A673 (cell line): ENCODE measurements at regions not wholly inside any gene's neighbourhood (a gene's known extent, or its start where the extent isn't known, plus 50 kb on each side); places are given as distances from the start of the nearest gene placed in this dataset.

Source experiments
- BruUV-seq: library from RNA; stranded (reverse); fragments of 400-500 nt; replicated peaks from 2 replicates; lab custom pipeline; 2021; lab: Mats Ljungman, UMichigan
- CTCF ChIA-PET: fragments of 300-600 bp; sonication (Branson Sonifier 250); formaldehyde crosslinking; loops from one replicate; lab custom pipeline; 2022; ENCODE audit warnings: antibody characterized with exemption; lab: Charles Lee
- POLR2A ChIA-PET: fragments of 300-600 bp; sonication (Branson Sonifier 250); formaldehyde crosslinking; loops from one replicate; lab custom pipeline; 2022; ENCODE audit warnings: antibody characterized with exemption; ENCODE audit not compliant: low non-redundant PET; lab: Charles Lee
- DNase-seq: peaks from one replicate; pipeline ENCODE4 v3.0.0-alpha.2; 2015; ENCODE audit warnings: low spot score
- H3K27ac ChIP-seq: fragments of 200-600 bp; sonication (generic); 2 replicates; pipeline ENCODE4 v1.5.1; 2016; ENCODE audit warnings: mixed run types, low read depth, mild to moderate bottlenecking, mixed read lengths, antibody characterized with exemption, low read length; ENCODE audit not compliant: poor library complexity, severe bottlenecking
- H3K27me3 ChIP-seq: fragments of 200-600 bp; sonication (generic); replicated peaks from 2 replicates; pipeline ENCODE4 v1.6.1; 2017; ENCODE audit warnings: mixed run types, low read depth, mild to moderate bottlenecking, mixed read lengths, antibody characterized with exemption, low read length; ENCODE audit not compliant: insufficient read depth, poor library complexity
- H3K36me3 ChIP-seq: fragments of 200-600 bp; sonication (generic); 2 replicates; pipeline ENCODE4 v1.6.1; 2016; ENCODE audit warnings: mixed run types, mild to moderate bottlenecking, mixed read lengths, antibody characterized with exemption, low read length; ENCODE audit not compliant: insufficient read depth, poor library complexity, severe bottlenecking
- H3K4me1 ChIP-seq: fragments of 200-600 bp; sonication (generic); 2 replicates; pipeline ENCODE4 v1.6.1; 2017; ENCODE audit warnings: mixed run types, mild to moderate bottlenecking, mixed read lengths, antibody characterized with exemption, low read length; ENCODE audit not compliant: insufficient read depth, poor library complexity, severe bottlenecking
- H3K4me3 ChIP-seq: fragments of 200-600 bp; sonication (generic); 2 replicates; pipeline ENCODE4 v1.5.1; 2016; ENCODE audit warnings: low read depth, mixed run types, mild to moderate bottlenecking, mixed read lengths, low read length; ENCODE audit not compliant: poor library complexity, severe bottlenecking
- H3K9me3 ChIP-seq: fragments of 200-600 bp; sonication (generic); 2 replicates; pipeline ENCODE4 v1.6.1; 2016; ENCODE audit warnings: mixed run types, low read depth, mild to moderate bottlenecking, mixed read lengths, antibody characterized with exemption, low read length; ENCODE audit not compliant: poor library complexity, severe bottlenecking
- EZH2 ChIP-seq: fragments of 200-600 bp; sonication (generic); IDR thresholded peaks from 2 replicates; pipeline ENCODE4 v1.6.1; 2017; ENCODE audit warnings: borderline replicate concordance, low read depth, mild to moderate bottlenecking, mixed read lengths, antibody characterized with exemption, low read length; ENCODE audit not compliant: poor library complexity, severe bottlenecking
- intact Hi-C: fragments of 100-400 bp; cut with micrococcal nuclease; formaldehyde crosslinking; loops from one replicate; pipeline ENCODE4 v1.10.0; 2022; ENCODE audit not compliant: unreplicated experiment
- TF ChIP-seq, protein P1 (sequence below): fragments of 300-800, 200-600 bp; sonication (generic); conservative IDR thresholded peaks from 2 replicates; pipeline ENCODE4 v1.5.1; 2017; ENCODE audit warnings: low read depth, mild to moderate bottlenecking, antibody characterized with exemption, low read length, moderate library complexity, mixed read lengths

DNA sequence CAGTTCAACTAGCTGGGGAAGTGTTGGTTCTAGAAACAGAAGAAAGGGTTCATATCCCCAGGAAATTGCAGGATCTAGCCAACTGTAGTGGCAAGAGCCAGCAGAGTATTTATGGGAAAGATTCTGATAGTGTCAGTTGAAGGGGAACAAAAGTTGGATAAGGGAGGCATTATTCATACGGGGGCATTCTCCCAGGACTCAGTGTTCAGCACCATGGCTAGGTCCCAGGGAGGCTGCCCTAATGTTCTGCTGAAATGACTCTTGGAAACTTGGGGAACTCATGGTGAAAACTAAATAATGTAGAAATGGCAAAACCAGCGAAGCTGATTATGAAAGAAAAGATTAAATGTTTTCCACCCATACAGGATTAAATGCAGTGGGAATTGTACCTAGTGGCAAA lies 543.7 kb downstream of the TRIB2 start:
- Histone ChIP-seq H3K4me1 (no peaks in the 10 kb centered on the region), H3K27ac (no peak overlapping the region), H3K9me3 (no peaks in the 10 kb centered on the region), H3K4me3 (no peak overlapping the region), H3K36me3 (no peaks in the 10 kb centered on the region), H3K27me3 (no peaks in the 10 kb centered on the region)
- BruUV-seq = no TSS peak
- DNase-seq = peak; percentile 22
- CTCF ChIA-PET = no interaction called here
- no peak for TF ChIP-seq EZH2
- TF ChIP-seq, protein P1, sequence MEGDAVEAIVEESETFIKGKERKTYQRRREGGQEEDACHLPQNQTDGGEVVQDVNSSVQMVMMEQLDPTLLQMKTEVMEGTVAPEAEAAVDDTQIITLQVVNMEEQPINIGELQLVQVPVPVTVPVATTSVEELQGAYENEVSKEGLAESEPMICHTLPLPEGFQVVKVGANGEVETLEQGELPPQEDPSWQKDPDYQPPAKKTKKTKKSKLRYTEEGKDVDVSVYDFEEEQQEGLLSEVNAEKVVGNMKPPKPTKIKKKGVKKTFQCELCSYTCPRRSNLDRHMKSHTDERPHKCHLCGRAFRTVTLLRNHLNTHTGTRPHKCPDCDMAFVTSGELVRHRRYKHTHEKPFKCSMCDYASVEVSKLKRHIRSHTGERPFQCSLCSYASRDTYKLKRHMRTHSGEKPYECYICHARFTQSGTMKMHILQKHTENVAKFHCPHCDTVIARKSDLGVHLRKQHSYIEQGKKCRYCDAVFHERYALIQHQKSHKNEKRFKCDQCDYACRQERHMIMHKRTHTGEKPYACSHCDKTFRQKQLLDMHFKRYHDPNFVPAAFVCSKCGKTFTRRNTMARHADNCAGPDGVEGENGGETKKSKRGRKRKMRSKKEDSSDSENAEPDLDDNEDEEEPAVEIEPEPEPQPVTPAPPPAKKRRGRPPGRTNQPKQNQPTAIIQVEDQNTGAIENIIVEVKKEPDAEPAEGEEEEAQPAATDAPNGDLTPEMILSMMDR = no peak
- intact Hi-C loops = no loop called here
- POLR2A ChIA-PET = no interaction called here

DNA sequence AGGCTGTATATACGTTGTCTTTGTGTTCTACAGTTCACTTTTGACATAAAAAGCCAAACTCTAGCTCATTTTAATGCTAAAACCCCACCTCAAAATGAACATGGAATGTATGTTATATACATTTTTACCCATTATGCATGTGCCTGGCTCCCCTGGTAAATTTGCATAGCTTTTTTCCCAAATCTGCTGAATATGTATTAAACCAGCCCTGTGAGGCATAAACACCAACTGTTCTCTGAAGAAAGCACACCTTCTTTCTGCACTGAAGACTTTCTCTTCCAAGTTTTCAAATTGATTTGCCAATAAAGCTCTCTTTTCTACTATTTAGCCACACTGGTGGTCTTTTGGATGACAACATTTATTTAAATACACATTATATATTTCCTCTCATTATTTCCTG lies 549.4 kb downstream of the TRIB2 start:
- Histone ChIP-seq H3K27me3 (no peaks in the 10 kb centered on the region), H3K36me3 (no peaks in the 10 kb centered on the region), H3K27ac (no peak overlapping the region), H3K4me3 (no peak overlapping the region), H3K9me3 (no peaks in the 10 kb centered on the region), H3K4me1 (no peaks in the 10 kb centered on the region)
- DNase-seq = no peak
- intact Hi-C loops = no loop called here
- ChIA-PET POLR2A (no interaction called here), CTCF (no interaction called here)
- no TSS peak for BruUV-seq
- TF ChIP-seq, protein P1 = no peak
- TF ChIP-seq EZH2 = no peak

DNA sequence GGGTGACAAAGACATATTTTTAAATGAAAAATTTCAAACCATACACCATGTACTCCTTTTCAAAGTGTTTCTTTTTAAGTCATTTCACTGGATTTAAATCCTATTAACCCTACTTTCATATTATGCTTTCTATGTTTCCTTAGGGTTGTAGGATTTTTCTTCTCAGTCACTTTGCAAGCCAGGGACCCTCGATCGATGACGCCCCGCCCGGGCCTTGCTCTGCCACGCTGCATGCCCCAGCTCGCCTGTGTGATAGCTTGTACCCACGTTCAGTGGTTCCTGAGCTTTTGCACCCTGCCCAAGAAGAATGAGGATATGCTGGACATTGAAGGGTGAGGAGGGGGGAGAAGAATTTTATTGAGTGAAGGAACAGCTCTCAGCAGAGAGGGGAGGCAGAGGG lies 568.0 kb downstream of the TRIB2 start:
- no TSS peak for BruUV-seq
- no peaks in the 10 kb centered on the region for H3K36me3 ChIP-seq
- H3K9me3 ChIP-seq = no peaks in the 10 kb centered on the region
- intact Hi-C loops = no loop called here
- ChIA-PET POLR2A (no interaction called here), CTCF (no interaction called here)
- no peak overlapping the region for H3K27ac ChIP-seq
- TF ChIP-seq, protein P1 = no peak
- no peak for TF ChIP-seq EZH2
- H3K4me3 ChIP-seq = no peak overlapping the region
- no peaks in the 10 kb centered on the region for H3K27me3 ChIP-seq
- H3K4me1 ChIP-seq = no peaks in the 10 kb centered on the region
- DNase-seq = no peak
